Hepatocyte (in vitro differentiated cells): ENCODE measurements at regions not wholly inside any gene's neighbourhood (a gene's known extent, or its start where the extent isn't known, plus 50 kb on each side); places are given as distances from the start of the nearest gene placed in this dataset.

Experiments used
- DNase-seq: peaks from one replicate; pipeline ENCODE4 v3.0.0-alpha.2; 2016; ENCODE audit warnings: low spot score
- H2AFZ ChIP-seq: fragments of 200-600 bp; sonication (generic); 2 replicates; pipeline ENCODE4 v1.6.0; 2016; ENCODE audit warnings: antibody characterized with exemption, mild to moderate bottlenecking
- H3K27ac ChIP-seq: fragments of 200-600 bp; sonication (generic); 2 replicates; pipeline ENCODE4 v1.5.1; 2016; ENCODE audit warnings: mild to moderate bottlenecking
- H3K27me3 ChIP-seq: fragments of 200-600 bp; sonication (generic); 2 replicates; pipeline ENCODE4 v1.6.1; 2016
- H3K36me3 ChIP-seq: fragments of 200-600 bp; sonication (generic); replicated peaks from 2 replicates; pipeline ENCODE4 v1.5.1; 2016; ENCODE audit warnings: low read depth; ENCODE audit not compliant: insufficient read depth
- H3K4me1 ChIP-seq: fragments of 200-600 bp; sonication (generic); 2 replicates; pipeline ENCODE4 v1.5.1; 2016; ENCODE audit warnings: mild to moderate bottlenecking, moderate library complexity; ENCODE audit not compliant: insufficient read depth
- H3K4me2 ChIP-seq: fragments of 200-600 bp; sonication (generic); 2 replicates; pipeline ENCODE4 v1.6.0; 2016
- H3K4me3 ChIP-seq: fragments of 200-600 bp; sonication (generic); 2 replicates; pipeline ENCODE4 v1.5.1; 2016; ENCODE audit warnings: mild to moderate bottlenecking
- H3K79me2 ChIP-seq: fragments of 200-600 bp; sonication (generic); 2 replicates; pipeline ENCODE4 v1.6.0; 2017; ENCODE audit warnings: mild to moderate bottlenecking
- H3K9me2 ChIP-seq: fragments of 200-600 bp; sonication (generic); replicated peaks from 2 replicates; pipeline ENCODE4 v1.6.0; 2017; ENCODE audit warnings: mild to moderate bottlenecking; ENCODE audit not compliant: insufficient read depth
- H3K9me3 ChIP-seq: fragments of 200-600 bp; sonication (generic); 2 replicates; pipeline ENCODE4 v1.5.1; 2016; ENCODE audit warnings: low read depth, mild to moderate bottlenecking
- H4K20me1 ChIP-seq: fragments of 200-600 bp; sonication (generic); 2 replicates; pipeline ENCODE4 v1.6.0; 2016; ENCODE audit warnings: mild to moderate bottlenecking; ENCODE audit not compliant: insufficient read depth, poor library complexity, severe bottlenecking
- CTCF ChIP-seq: fragments of 200-600 bp; sonication (generic); IDR thresholded peaks from 2 replicates; pipeline ENCODE4 v1.5.1; 2016; ENCODE audit warnings: antibody characterized with exemption, mild to moderate bottlenecking; ENCODE audit not compliant: poor library complexity
- EZH2 ChIP-seq: fragments of 200-600 bp; sonication (generic); IDR thresholded peaks from 2 replicates; pipeline ENCODE4 v1.6.1; 2016; ENCODE audit warnings: antibody characterized with exemption, mild to moderate bottlenecking, borderline replicate concordance
- EZH2phosphoT487 ChIP-seq: fragments of 200-600 bp; sonication (generic); IDR thresholded peaks from one replicate; pipeline ENCODE4 v1.6.1; 2018; ENCODE audit warnings: antibody characterized with exemption, mild to moderate bottlenecking, low read depth, moderate library complexity; ENCODE audit not compliant: unreplicated experiment, severe bottlenecking
- WGBS: methylation state at CpG from one replicate; pipeline ENCODE4 v1.1.6; 2016; ENCODE audit warnings: low lambda C conversion rate; ENCODE audit errors: missing lambda C conversion rate; 5-methylcytosine and 5-hydroxymethylcytosine counted together

GRCh38 chr13:44151474-44151873 lies 222.2 kb upstream of the SERP2 start:
- WGBS = 39% methylated on average over 2 of the region's 2 CpGs
- Histone ChIP-seq H3K79me2 (no peaks in the 10 kb centered on the region), H3K27ac (no peak overlapping the region), H2AFZ (no peak overlapping the region), H3K27me3 (no peaks in the 10 kb centered on the region), H3K4me2 (no peak overlapping the region), H3K9me2 (no peaks in the 10 kb centered on the region), H3K4me1 (peaks cover 12% of the 10 kb centered on the region), H3K4me3 (no peak overlapping the region), H4K20me1 (no peaks in the 10 kb centered on the region), H3K9me3 (no peaks in the 10 kb centered on the region), H3K36me3 (no peaks in the 10 kb centered on the region)
- TF ChIP-seq EZH2 (no peak), CTCF (no peak), EZH2phosphoT487 (no peak)
- DNase-seq = no peak

DNA sequence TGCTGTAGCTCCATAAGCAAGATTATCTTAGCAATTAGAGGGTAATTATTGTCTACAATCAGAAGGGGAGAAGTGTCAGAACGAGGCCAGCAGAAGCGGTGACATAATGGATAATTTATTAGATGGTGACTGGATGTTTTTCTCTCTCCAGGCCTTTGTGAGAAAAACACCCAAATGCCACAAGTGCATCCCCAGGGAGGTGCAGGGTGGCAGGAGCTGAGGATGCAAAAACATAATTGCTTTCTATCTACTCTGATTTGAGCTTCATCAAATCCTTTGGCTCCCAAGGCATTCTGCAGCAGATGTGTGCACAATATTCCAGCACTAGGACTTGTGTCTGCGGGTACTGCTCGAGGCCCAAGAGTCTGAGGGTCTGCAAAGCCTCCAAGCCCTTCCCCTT lies 220.1 kb upstream of the SERP2 start:
- 80% methylated on average over 4 of the region's 4 CpGs for WGBS
- DNase-seq = no peak
- Histone ChIP-seq H3K4me3 (no peak overlapping the region), H3K79me2 (no peaks in the 10 kb centered on the region), H3K9me2 (no peaks in the 10 kb centered on the region), H3K27me3 (no peaks in the 10 kb centered on the region), H3K4me1 (peaks cover 13% of the 10 kb centered on the region), H4K20me1 (no peaks in the 10 kb centered on the region), H3K4me2 (no peak overlapping the region), H2AFZ (no peak overlapping the region), H3K27ac (no peak overlapping the region), H3K36me3 (no peaks in the 10 kb centered on the region), H3K9me3 (no peaks in the 10 kb centered on the region)
- TF ChIP-seq EZH2phosphoT487 (no peak), EZH2 (no peak), CTCF (no peak)

DNA sequence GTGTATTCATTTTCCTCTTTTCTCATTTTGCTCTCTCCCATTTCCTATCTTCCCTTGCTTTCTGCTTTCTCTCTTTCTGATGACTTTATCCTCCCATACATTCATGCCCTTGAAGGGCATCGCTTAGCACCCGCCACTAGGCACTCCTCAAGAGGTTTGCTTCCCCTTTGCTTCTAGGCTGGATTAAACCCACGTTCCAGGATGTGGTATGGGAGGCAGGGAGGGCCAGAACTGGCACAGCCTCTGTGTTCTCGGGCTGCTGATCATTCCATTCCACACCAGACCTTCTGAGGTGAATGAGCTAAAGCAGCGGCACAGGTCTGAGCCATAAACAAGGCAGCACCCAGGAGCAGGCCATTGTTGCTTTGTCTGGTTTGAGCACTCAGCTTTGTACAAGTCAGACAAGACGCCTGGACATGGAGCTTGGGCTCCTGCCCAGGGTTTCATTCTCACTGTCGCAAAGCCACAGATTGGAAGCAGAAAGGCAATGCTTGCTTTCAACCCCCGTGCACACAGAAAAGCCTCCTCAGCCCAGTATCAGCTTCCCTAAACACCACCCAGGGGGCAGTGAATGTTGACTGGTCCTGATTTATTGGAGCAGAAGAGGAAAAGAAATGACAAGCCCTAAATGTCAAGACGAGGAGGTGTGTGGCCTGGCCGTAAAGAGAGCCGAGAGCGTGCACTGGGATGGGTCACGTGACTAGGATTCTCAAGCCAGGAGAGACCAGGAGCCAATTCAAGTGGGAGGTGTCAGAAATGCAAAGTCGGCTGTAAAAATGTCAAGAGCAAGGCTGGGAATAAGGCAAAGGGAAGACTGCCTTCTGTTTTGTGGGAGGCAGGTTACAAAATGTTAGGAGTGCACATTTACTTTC lies 218.0 kb upstream of the SERP2 start:
- 38% methylated on average over 14 of the region's 14 CpGs for WGBS
- Histone ChIP-seq H3K27ac (peak overlapping the region; percentile 49), H3K4me2 (peak overlapping the region; percentile 63), H2AFZ (peak overlapping the region; percentile 29), H4K20me1 (no peaks in the 10 kb centered on the region), H3K4me1 (peaks cover 24% of the 10 kb centered on the region), H3K36me3 (no peaks in the 10 kb centered on the region), H3K79me2 (no peaks in the 10 kb centered on the region), H3K9me3 (no peaks in the 10 kb centered on the region), H3K4me3 (no peak overlapping the region), H3K9me2 (no peaks in the 10 kb centered on the region), H3K27me3 (no peaks in the 10 kb centered on the region)
- DNase-seq = peak; percentile 83
- no peak for TF ChIP-seq EZH2
- no peak for TF ChIP-seq EZH2phosphoT487
- no peak for TF ChIP-seq CTCF

- no peak overlapping the region for H2AFZ ChIP-seq
- DNase-seq = no peak
- H3K36me3 ChIP-seq = no peaks in the 10 kb centered on the region
- H3K27me3 ChIP-seq = no peaks in the 10 kb centered on the region
- no peak overlapping the region for H3K4me3 ChIP-seq
- H3K79me2 ChIP-seq = no peaks in the 10 kb centered on the region
- TF ChIP-seq EZH2 (no peak), CTCF (no peak), EZH2phosphoT487 (no peak)
- no peaks in the 10 kb centered on the region for H3K9me3 ChIP-seq
- peak overlapping the region; percentile 63 for H3K4me2 ChIP-seq
- WGBS = 36% methylated on average over 4 of the region's 4 CpGs
- no peak overlapping the region for H3K27ac ChIP-seq
- H3K9me2 ChIP-seq = no peaks in the 10 kb centered on the region
- peaks cover 21% of the 10 kb centered on the region for H3K4me1 ChIP-seq
- no peaks in the 10 kb centered on the region for H4K20me1 ChIP-seq
Observed at GRCh38 chr13:44156294-44156658, 217.3 kb upstream of the SERP2 start.
